GM21360 (cell line): ENCODE measurements at regions not wholly inside any gene's neighbourhood (a gene's known extent, or its start where the extent isn't known, plus 50 kb on each side); places are given as distances from the start of the nearest gene placed in this dataset.
A peak's percentile ranks its signal among the peaks of the same experiment; 100 is the strongest.
"Not testable (repeated sequence)": the region's sequence is repeated elsewhere in the genome, so short reads cannot be mapped to it uniquely, and the experiment has no call there.

Experiments used
- ATAC-seq: cut with Tn5 transposase; IDR thresholded peaks from one replicate; pipeline ENCODE4 v1.9.1; 2021; ENCODE audit warnings: mild to moderate bottlenecking, moderate library complexity; ENCODE audit not compliant: unreplicated experiment

GRCh38 chrX:81857192-81857591 is 655.3 kb downstream of the SH3BGRL start:
- no peak for ATAC-seq

- no peak for ATAC-seq
Measured at GRCh38 chrX:81866873-81867272, 665.0 kb downstream of the SH3BGRL start.

- ATAC-seq: no peak
Measured at GRCh38 chrX:81868979-81869378, 667.1 kb downstream of the SH3BGRL start.

- ATAC-seq: no peak
Measured at GRCh38 chrX:81874807-81875206, 672.9 kb downstream of the SH3BGRL start.

DNA sequence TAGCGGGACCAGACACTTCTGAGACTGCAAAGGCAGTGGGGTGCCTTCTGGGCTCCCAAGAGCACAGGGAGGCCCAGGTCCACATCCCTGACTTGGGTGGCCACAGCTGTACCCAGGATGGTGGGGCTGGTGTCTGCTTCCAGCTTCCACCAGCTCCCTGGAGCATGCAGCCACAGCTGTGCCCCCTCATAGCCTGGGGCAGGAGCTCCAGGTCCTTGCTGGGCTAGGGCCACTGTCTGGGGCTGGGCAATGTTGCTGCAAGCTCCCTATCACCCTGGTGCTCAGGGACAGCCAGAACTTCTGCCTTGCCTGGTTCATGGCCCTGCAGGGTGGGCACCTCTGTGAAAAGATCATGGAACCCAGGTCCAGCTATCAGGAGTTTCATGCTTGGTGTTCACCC is 673.9 kb downstream of the SH3BGRL start:
- no peak for ATAC-seq

- ATAC-seq: no peak
Measured at GRCh38 chrX:81876437-81876836, 674.5 kb downstream of the SH3BGRL start.

- no peak for ATAC-seq
Measured at GRCh38 chrX:81890521-81890920, 688.6 kb downstream of the SH3BGRL start.

DNA sequence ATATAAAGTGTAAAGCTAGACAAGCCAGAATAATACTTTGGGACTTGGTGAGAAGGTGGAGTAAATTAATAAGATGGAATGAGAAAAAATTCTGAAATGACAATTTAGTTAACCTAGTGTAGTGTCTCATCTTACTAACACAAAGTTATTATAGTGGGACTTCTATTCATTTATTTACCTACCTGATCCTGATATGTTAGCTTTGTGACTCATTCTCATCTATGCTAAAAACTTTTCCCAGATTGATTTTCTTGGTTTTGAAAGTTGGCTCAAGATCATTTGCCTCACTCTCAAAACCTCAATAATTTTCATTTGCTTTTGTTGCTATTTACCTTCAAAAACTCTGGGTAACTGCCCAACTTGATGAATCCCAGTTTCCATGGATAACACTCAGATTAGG is 698.6 kb downstream of the SH3BGRL start:
- no peak for ATAC-seq

DNA sequence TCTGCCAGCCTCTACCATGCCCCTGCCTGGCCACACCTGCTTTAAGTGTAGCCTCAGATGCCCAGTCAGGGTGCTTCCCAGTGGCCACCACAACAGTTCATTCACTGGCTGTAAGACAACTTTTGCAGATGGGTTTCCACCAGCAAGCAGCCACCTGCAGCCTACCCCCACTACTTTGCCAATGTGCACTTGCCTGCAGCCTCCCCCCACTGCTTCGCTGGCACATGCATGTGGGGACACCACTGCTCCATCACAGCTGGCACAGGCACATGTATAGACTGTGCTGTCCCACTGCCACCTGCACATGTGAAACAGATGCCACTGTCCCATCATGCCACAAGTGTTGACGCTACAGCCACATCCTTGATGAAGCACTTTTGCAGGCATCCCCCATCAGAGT is 723.9 kb downstream of the SH3BGRL start:
- no peak for ATAC-seq

DNA sequence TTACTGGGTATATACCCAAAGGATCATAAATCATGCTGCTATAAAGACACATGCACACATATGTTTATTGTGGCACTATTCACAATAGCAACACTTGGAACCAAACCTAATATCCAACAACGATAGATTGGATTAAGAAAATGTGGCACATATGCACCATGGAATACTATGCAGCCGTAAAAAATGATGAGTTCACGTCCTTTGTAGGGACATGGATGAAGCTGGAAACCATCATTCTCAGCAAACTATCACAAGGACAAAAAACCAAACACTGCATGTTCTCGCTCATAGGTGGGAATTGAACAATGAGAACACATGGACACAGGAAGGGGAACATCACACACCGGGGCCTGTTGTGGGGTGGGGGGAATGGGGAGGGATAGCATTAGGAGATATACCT is 744.0 kb downstream of the SH3BGRL start:
- not testable (repeated sequence) for ATAC-seq

DNA sequence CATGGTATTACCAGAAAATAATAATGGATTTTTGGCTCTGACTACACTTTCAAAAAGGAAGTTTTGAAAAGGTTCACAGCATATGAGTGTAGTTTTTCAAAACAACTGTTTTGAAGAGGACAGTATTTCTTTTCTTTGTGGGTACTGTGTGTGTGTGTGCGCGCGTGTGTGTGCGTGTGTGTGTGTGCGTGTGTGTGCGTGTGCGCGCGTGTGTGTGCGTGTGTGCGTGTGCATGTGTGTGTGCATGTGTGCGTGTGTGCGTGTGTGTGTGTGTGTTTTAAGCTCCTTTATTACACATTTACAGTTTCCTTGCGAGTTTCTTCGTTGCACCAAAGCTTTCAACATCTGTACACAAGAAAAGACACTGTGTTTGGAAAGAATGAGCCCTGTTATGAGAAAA is 755.4 kb downstream of the SH3BGRL start:
- no peak for ATAC-seq

- ATAC-seq: peak; percentile 78
Measured at GRCh38 chrX:81957900-81958545, 756.1 kb downstream of the SH3BGRL start.

GRCh38 chrX:81959964-81960363 is 758.1 kb downstream of the SH3BGRL start:
- ATAC-seq: no peak

- ATAC-seq: not testable (repeated sequence)
Measured at GRCh38 chrX:81974413-81974812, 772.5 kb downstream of the SH3BGRL start.

DNA sequence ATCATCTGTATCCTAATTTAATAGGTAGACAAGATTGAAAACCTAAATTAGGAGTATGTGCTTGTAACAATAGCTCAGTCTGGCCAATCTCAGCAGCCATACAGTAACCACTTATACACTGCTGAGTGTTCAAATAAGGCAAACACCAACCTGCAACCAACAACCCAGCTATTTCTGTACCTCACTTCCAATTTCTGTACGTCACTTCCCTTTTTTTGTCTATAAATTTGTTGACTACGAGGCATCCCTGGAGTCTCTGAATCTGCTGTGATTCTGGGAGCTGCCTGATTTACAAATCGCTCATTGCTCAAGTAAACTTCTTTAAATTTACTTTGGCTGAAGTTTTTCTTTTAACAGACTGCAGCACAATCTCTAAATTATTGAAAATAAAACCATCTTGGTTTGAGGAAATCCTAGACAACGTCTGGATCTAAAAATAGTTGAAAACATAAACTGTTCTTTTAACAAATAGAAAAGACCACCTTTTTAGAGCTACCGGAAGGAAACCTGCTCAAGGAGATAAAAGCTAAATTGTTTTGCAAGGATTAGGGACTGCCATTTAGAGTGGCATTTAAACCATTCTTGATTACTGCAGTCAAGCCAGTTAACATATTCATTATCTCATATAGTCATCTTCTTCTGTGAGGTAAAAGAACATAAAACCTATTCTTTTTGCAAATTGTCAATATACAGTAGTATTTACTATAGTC is 778.1 kb downstream of the SH3BGRL start:
- no peak for ATAC-seq

DNA sequence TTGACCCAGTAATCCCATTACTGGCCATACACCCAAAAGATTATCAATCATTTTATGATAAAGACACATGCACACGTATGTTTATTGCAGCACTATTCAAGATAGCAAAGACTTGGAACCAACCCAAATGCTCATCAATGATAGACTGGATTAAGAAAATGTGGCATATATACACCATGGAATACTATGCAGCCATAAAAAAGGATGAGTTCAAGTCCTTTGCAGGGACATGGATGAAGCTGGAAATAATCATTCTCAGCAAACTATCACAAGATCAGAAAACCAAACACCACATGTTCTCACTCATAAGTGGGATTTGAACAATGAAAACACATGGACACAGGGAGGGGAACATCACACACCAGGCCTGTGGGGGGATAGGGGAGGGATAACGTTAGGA is 785.3 kb downstream of the SH3BGRL start:
- ATAC-seq: not testable (repeated sequence)

DNA sequence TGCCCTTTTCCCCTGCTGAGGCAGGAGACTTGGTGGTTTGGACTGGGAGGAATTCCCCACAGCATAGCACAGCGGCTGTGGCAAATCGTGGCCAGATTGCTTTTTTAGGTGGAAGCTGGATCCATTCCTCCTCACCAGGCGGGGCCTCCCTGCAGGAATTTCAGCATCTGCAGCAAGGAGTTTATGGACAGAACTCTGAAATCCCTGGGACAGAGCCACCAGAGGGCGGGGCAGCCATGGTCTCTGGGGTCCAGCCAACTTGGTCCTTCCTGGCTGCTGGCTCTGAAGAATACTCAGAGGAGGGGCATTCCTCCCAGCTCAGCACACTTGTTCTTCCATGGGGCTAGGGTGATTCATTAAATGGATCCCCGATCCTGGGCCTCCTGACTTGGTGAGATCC is 794.3 kb downstream of the SH3BGRL start:
- no peak for ATAC-seq

DNA sequence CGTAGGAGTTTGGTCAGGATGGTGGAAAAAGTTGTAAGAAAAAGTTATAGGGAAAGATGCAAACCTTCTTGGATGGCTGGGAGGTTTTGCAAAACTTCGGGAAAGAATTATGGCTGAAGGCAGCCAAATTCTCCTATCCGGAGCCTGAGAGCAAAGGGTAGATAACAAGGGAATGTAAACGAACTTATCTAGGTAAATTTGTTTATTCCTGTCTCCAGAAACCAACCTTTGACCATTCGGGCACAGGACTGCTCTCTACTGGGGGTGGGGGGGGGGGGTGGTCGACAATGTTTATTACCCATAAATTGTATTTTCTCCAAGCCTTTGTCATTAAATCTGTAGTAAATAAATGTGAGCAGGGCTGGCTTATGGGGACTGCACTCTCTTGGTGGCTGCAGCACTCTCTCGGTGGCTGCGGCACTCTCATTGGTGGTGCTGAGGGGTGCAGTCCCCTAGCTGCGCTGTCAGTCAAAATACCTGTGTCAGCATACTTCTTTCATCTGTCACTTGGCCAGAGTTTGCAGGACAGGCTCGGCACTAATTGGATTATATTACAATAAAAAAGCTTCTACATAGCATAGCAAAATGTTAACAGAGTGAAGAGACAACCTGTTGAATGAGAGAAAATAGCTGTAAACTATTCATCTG is 827.8 kb downstream of the SH3BGRL start:
- ATAC-seq: no peak

DNA sequence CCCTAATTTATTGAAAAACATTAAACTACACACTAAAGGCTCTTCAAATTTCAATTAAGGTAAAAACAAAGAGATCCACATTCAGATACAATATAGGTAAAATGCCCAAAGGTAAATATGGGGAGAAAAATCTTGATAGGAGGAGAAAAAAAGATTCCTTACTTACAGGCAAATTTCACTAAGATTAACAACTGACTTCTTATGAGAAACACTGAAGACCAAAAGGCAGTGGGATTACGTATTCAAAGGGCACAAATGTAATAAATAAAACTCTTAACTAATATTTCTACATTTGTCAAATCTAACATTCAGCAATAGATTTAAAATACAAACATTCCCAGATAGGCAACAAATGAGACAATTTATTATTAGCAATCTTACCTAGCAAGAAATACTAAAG is 829.3 kb downstream of the SH3BGRL start:
- ATAC-seq: no peak

DNA sequence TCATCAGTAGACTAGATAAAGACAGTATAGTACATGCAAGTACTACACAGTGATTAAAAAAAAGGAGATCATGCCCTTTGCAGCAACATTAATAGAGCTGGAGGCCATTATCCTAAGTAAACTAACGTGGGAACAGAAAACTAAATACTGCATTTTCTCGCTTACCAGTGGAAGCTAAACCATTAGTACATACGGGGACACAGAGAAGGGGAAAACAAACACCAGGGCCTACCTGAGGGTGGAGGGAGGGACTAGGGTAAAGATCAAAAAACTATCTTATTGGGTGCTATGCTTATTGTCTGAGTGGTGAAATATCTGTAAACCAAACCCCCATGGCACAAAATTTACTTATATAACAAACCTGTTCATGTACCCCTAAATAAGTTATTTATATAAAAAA is 836.9 kb downstream of the SH3BGRL start:
- ATAC-seq: no peak

DNA sequence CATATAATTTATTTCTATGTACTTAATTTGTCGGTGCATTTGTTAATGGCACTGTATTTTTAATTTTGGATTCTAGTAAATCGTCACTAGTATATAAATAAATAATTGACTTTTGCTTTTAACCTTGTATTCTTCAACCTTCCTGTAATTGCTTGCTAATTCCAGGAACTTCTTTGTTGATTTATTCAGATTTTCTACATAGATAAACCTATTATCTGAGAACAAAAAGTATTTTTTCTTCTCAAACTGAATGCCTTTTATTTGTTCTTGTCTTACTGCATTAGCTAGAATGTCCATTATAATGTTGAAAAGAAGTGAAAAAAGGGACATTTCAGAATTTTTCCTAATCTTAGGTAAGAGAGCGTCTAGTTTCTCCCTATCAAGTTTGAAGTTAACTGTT is 839.1 kb downstream of the SH3BGRL start:
- ATAC-seq: no peak

DNA sequence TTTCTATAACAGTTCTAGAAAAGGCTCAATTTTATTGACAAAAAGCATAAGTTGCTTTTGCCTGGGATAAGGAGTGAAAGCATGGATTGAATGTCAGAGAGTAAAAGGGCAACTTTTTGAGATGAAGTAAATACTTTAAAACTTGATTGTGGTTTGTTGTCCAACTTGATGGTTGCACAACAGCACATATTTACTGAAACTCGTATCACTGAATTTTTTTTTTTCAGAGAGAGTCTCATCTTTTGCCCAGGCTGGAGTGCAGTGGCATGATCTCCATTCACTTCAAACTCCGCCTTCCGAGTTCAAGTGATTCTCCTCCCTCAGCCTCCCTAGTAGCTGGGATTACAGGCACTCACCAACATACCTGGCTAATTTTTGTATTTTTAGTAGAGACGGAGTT is 856.8 kb downstream of the SH3BGRL start:
- ATAC-seq: no peak
